Activated CD8-positive, alpha-beta memory T cell treated with anti-CD3 and anti-CD28 coated beads for 24 hours (primary cell): ENCODE measurements at regions not wholly inside any gene's neighbourhood (a gene's known extent, or its start where the extent isn't known, plus 50 kb on each side); places are given as distances from the start of the nearest gene placed in this dataset.
A peak's percentile ranks its signal among the peaks of the same experiment; 100 is the strongest.
"Not testable (repeated sequence)": the region's sequence is repeated elsewhere in the genome, so short reads cannot be mapped to it uniquely, and the experiment has no call there.

Experiments
- DNase-seq: peaks from one replicate; pipeline ENCODE4 v3.0.0-alpha.2; 2020

GRCh38 chr7:112981966-112982365 is 104.7 kb downstream of the GPR85 start:
- no peak for DNase-seq

- DNase-seq = not testable (repeated sequence)
Measured at GRCh38 chr7:112979055-112979454, 107.6 kb downstream of the GPR85 start.

DNA sequence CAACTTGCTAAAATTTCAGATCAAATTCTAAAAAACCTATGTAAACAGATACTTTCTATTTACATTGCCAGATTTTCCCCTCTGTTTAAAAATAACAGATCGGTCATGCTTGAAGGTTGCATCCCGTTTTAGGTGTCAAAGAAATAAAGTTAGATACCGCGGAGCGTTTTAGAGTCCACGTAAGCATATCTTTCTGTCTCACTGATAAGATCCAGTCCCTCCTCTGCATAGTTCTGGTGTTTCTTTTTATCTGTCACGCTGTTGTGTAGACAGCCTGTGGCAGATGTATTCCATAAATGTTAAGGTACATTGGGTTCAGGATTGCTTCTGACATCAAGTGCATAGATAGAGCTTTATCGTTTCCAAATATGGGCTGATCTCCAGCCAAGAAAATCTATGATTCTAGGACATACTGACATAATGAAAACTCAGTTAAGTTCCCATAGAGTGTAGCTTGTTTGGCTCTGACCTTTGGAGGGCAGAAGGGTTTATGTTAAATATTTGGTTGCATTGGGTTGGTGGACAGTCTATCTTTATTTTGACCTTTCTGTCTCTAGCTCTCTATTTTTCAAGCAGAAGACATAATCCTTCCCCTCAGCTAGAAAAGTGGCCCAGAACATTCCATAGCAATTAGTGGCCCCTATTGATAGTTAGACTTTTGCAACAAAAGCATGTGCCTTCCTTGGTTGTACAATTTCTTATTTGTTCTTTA is 109.2 kb downstream of the GPR85 start:
- not testable (repeated sequence) for DNase-seq

GRCh38 chr7:112970771-112971170 is 115.9 kb downstream of the GPR85 start:
- DNase-seq = no peak

GRCh38 chr7:112969946-112970345 is 116.7 kb downstream of the GPR85 start:
- no peak for DNase-seq

DNA sequence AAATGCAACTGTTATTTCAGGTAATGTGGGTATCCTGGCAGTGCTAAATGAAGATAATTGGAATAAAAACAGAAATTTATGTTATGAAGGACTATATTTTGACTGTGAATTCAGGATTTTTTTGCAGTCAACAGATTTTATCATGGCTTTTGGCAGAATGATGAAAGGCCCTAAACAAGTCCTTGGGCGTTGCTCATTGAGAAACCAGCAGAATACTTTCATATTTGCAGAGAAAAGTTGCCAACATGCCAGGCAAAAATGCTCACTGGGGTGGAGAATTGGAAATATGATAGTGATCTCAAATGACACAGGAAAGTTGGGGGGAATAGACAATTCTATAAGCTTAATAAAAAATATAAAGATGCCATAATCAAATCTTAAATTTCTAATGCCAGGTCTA is 121.1 kb downstream of the GPR85 start:
- no peak for DNase-seq

DNA sequence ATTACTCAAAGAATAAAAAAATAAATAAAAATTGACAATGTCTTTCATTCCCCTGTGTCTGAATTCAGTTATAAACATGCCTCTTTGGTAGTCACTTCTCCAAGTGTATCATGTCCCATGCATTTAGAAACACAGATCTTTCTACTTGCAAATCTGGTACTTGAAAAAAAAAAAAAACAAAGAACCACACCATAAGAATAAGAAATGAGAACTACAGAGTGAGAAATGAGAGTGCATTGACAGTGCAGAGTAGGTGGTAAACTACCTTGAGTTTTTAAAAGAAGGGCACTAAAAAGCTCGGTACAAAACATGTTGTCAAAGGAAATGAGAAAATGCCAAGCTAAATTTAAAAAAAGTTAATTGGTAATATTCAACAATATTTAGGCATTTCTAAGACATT is 123.0 kb downstream of the GPR85 start:
- no peak for DNase-seq

DNA sequence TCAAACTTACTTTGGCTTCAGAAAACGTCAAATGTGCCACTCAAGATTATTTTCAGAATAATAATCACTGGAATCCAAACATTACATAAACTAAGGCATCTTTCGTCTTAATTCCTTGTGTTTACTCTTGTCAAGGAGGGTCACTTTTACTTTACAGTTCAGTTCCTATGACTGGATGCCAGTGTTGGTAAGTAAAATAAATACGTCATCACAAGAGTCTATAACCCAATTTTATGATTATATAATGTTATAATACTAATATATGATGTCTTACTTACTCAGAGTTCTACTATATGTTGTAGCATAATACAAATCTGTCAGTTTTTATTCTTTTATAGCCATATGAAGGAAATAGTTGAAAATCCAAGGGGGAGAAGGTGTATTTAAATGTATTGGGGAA is 123.8 kb downstream of the GPR85 start:
- no peak for DNase-seq

GRCh38 chr7:112959276-112959675 is 127.4 kb downstream of the GPR85 start:
- no peak for DNase-seq

GRCh38 chr7:112958775-112959174 is 127.9 kb downstream of the GPR85 start:
- no peak for DNase-seq

DNA sequence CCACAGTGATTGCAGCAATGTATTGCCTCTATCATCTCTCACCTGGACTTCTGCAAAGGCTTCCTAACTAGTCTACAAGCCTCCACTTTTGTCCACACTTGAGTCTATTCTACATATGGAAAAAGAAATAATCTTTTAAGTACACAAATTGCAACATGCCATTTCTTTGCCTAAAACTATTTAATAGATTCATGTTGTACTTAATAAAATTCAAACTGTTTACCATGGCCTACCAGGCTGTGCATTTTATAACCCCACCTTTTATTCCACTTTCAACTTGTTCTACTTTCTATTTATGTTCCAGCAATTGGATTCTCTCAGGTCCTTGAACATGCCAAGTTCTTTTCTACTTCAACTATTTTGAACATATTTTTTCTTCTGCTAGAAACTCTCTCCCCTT is 128.7 kb downstream of the GPR85 start:
- DNase-seq = no peak

DNA sequence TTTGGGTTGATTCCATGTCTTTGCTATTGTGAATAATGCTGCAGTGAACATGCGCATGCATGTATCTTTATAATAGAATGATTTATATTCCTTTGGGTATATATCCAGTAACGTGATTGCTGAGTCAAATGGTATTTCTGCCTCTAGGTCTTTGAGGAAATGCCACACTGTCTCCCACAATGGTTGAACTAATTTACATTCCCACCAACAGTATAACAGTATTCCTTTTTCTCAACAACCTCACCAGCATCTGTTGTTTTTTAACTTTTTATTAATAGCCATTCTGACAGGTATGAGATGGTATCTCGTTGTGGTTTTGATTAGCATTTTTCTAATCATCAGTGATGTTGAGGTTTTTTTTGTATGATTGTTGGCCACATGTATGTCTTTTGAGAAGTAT is 133.6 kb downstream of the GPR85 start:
- not testable (repeated sequence) for DNase-seq

- DNase-seq = no peak
Measured at GRCh38 chr7:112951070-112951469, 135.6 kb downstream of the GPR85 start.

DNA sequence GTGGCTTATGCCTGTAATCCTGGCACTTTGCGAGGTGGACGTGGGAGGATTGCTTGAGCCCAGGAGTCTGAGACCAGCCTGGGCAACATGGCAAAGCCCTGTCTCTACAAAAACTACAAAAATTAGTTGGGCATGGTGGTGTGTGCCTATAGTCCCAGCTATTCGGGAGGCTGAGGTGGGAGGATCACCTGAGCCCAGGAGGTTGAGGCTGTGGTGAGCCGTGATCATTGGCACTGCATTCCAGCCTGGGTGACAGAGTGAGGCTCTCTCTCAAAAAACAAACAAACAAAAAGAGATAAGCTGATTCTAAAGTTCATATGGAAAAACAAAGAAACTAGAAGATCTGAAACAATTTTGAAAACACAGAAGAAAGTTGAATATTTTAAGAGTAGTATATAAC is 136.9 kb downstream of the GPR85 start:
- not testable (repeated sequence) for DNase-seq

DNA sequence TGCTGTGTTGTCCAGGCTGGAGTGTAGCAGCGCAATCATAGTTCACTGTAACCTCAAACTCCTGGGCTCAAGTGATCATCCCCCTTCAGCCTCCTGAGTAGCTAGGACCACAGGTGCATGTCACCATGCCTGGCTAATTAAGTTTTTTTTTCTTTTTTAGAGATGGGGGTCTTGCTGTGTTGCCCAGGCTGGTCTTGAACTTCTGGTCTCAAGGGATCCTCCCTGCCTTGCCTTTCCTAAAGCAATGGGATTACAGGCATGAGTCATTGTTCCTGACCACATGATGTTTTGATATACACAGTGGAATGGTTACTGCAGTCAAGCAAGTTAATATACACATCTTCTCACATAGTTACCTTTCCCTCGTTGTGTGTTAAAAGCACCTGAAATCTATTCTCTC is 140.3 kb downstream of the GPR85 start:
- no peak for DNase-seq

GRCh38 chr7:112945046-112945445 is 141.6 kb downstream of the GPR85 start:
- no peak for DNase-seq

GRCh38 chr7:112942981-112943380 is 143.6 kb downstream of the GPR85 start:
- DNase-seq = no peak

- not testable (repeated sequence) for DNase-seq
Measured at GRCh38 chr7:112942125-112942524, 144.5 kb downstream of the GPR85 start.

GRCh38 chr7:112940314-112940732 is 146.3 kb downstream of the GPR85 start:
- no peak for DNase-seq

- peak; percentile 99 for DNase-seq
Measured at GRCh38 chr7:112939574-112940313, 146.9 kb downstream of the GPR85 start.

GRCh38 chr7:112938863-112939573 is 147.6 kb downstream of the GPR85 start:
- peak; percentile 57 for DNase-seq

DNA sequence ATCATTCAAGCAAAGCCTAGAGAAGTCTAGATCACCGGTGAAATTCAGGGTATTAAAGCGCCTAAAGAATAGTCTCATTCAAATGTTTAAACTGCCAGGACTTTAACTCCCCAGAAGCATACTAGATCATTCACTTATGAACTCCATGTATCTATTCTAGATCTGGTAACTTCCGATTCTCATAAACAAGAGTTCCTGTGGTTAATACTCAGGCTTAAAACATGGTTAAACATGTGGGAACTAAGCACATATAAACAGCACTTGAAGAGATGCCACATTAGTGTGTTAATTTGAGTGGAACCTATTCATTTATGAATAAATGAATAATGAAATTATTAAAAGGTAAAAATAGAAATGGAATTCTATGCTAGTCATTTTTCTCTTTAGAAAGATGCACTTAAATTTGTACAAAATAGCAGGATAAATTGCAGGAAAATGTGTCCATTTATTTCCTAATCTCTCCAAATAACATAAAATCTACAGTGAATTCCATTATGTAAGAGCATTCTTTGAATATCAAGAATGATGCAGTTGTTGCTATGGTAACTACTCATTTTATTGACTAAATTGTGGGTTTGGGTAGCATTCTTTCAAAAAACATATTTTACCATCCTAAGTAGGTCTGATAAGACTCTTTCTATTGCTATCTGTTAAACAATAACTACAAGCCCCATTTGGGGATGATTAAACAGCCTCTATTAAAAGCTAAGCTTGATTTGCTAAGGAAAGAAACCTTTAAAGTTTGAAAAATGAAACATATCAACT is 147.6 kb upstream of the TMEM168 start:
- DNase-seq = no peak

GRCh38 chr7:112933598-112933997 is 143.4 kb upstream of the TMEM168 start:
- no peak for DNase-seq
